BJ (cell line): ENCODE measurements at regions not wholly inside any gene's neighbourhood (a gene's known extent, or its start where the extent isn't known, plus 50 kb on each side); places are given as distances from the start of the nearest gene placed in this dataset.

Experiments used
- CTCF ChIA-PET: fragments of 350-600 bp; formaldehyde crosslinking; extraction: SDS; loops from one replicate; lab custom pipeline; 2021; ENCODE audit warnings: antibody characterized with exemption, inconsistent platforms; lab: Yijun Ruan, JAX
- POLR2A ChIA-PET: fragments of 300-600 bp; sonication (Branson Sonifier 250); formaldehyde crosslinking; extraction: SDS; loops from one replicate; lab custom pipeline; 2021; ENCODE audit warnings: antibody characterized with exemption; lab: Charles Lee
- DNase-seq: peaks from one replicate; pipeline ENCODE4 v3.0.0-alpha.2; 2011; ENCODE audit warnings: low read depth
- H3K27me3 ChIP-seq: 2 replicates; pipeline ENCODE4 v1.6.0; 2011; ENCODE audit warnings: low read length; ENCODE audit not compliant: control insufficient read depth, insufficient read depth
- H3K36me3 ChIP-seq: 2 replicates; pipeline ENCODE4 v1.5.1; 2011; ENCODE audit warnings: low read length; ENCODE audit not compliant: control insufficient read depth, insufficient read depth
- H3K4me3 ChIP-seq: 2 replicates; pipeline ENCODE4 v1.5.1; 2011; ENCODE audit warnings: low read depth, mild to moderate bottlenecking, control low read depth, low read length
- TF ChIP-seq, protein P1 (sequence below): IDR thresholded peaks from 2 replicates; pipeline ENCODE4 v1.5.1; 2011; ENCODE audit warnings: low read depth, mild to moderate bottlenecking, control low read depth, inconsistent platforms, low read length, moderate library complexity; ENCODE audit not compliant: insufficient read depth

DNA sequence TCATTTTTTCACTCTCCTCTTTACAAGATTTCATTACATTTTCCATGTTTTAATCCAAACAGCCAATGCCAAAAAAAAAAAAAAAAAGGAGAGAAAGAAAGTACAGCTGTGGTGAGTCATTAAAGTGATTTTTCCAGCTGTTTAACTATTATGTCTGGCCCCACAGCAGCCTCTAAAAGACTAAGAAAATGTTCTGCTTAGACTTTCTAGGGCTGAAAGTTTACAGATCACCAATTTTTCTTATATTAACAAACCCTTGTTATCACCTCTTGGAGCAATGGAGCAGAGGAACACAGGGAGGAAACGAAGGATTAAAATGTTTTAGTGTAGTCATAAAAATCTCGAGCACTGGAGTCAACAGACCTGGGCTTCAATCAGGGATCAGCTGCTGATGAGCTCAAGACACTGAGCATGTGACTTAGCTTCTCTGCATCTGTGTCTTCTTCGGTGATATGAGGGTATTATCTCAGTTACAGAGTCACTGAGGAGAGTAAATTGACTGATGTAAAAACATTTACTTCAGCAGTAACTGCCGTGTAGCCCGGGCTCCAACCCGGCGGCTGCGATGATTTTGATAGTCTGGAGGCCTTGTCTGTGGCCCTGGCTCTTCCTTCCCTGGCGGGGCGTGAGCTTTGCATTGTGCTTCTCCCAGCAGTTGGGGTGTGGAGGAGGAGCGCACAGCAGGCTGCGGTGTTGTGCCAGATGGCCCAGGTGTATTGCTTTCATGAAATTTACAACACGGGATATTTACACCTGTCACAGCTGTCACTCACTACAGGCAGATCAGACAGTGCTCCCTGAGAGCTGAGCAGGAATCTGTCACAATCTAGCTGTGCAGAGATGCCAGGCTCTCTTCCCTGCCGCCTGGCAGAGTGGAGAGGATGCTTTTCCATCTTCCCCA lies 298.3 kb upstream of the FZD8 start:
- TF ChIP-seq, protein P1, sequence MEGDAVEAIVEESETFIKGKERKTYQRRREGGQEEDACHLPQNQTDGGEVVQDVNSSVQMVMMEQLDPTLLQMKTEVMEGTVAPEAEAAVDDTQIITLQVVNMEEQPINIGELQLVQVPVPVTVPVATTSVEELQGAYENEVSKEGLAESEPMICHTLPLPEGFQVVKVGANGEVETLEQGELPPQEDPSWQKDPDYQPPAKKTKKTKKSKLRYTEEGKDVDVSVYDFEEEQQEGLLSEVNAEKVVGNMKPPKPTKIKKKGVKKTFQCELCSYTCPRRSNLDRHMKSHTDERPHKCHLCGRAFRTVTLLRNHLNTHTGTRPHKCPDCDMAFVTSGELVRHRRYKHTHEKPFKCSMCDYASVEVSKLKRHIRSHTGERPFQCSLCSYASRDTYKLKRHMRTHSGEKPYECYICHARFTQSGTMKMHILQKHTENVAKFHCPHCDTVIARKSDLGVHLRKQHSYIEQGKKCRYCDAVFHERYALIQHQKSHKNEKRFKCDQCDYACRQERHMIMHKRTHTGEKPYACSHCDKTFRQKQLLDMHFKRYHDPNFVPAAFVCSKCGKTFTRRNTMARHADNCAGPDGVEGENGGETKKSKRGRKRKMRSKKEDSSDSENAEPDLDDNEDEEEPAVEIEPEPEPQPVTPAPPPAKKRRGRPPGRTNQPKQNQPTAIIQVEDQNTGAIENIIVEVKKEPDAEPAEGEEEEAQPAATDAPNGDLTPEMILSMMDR, result no peak
- Histone ChIP-seq H3K36me3 (no peaks in the 10 kb centered on the region), H3K4me3 (no peak overlapping the region), H3K27me3 (0 out of 2 replicates have a peak, but pooled peaks cover 1% of the 10 kb centered on the region)
- ChIA-PET POLR2A (no interaction called here), CTCF (interaction anchor here (1.1 kb wide), 1 partner anchor 55 kb away, joined by 3 read pairs; no protein-coding TSS in a partner anchor)
- DNase-seq, result no peak

DNA sequence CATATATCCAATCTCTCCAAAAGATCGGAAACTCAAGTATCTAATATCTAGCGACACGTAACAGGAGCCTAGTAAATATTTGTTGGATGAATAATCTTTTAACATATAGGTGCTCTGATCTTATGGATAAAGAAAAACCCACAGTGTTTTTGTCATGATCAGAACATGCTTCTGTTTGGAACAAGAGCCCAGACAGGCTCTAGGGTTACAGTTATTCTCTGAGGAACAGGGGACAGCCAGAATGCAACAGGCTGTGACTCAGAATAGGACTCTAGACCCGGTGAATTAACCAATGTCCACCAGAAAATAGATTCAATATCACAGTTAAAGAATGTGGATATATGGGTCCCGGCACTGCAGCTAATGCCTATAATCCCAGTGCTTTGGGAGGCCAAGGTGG lies 296.1 kb upstream of the FZD8 start:
- H3K36me3 ChIP-seq, result no peaks in the 10 kb centered on the region
- ChIA-PET CTCF (no interaction called here), POLR2A (no interaction called here)
- no peak overlapping the region for H3K4me3 ChIP-seq
- H3K27me3 ChIP-seq, result peaks cover 1% of the 10 kb centered on the region; the same call in 1 of the 2 replicates
- TF ChIP-seq, protein P1, result no peak
- DNase-seq, result no peak

DNA sequence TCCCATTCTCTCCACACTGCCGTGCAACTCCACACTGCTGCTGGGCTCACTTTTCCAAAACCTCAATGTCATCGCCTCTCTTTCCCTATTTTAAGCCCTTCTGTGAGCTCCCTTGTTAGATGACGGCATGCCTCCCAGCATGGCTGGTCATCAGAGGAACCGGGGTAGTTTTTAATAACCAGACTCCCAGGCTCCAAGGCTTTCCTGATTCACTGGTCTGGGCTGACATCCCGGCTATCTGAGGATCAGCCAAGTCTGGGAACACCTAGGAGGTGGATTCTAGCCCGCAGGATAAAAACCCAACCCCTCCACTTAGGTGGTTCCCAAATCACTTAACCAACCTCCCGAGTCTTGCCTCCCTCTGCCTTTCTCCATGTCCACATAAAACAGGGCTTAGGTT lies 295.4 kb upstream of the FZD8 start:
- CTCF ChIA-PET, result no interaction called here
- H3K27me3 ChIP-seq, result peaks cover 3% of the 10 kb centered on the region
- TF ChIP-seq, protein P1, result no peak
- H3K36me3 ChIP-seq, result no peaks in the 10 kb centered on the region
- no peak overlapping the region for H3K4me3 ChIP-seq
- DNase-seq, result no peak
- POLR2A ChIA-PET, result no interaction called here

DNA sequence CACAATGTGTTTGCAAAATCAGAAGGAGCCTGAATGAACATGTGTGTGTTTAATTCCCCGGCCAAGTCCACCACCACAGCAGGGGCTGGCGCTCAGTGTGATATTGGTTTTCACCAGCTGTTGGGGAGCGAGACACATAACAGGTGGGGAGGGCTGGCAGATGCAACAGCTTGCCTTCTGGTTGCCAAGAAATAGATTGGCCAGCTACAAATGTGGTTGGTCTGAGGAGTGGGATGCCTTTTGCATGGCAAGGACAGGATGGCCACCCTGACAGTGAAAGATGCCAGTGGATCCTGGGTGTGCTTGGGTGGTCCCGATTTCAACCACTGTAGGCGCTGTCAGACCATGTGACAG lies 292.5 kb upstream of the FZD8 start:
- no peak for DNase-seq
- CTCF ChIA-PET, result interaction anchor here (1.5 kb wide), 1 partner anchor 18 kb away, joined by 6 read pairs; no protein-coding TSS in a partner anchor
- POLR2A ChIA-PET, result no interaction called here

More for the DNA sequence above, 292.5 kb upstream of the FZD8 start:
- TF ChIP-seq, protein P1, result no peak
- Histone ChIP-seq H3K4me3 (no peak overlapping the region), H3K36me3 (no peaks in the 10 kb centered on the region), H3K27me3 (peaks cover 4% of the 10 kb centered on the region)
